SK-N-SH treated with all-trans-retinoic acid at 6 μM for 48 hours (cell line): ENCODE measurements at regions not wholly inside any gene's neighbourhood (a gene's known extent, or its start where the extent isn't known, plus 50 kb on each side); places are given as distances from the start of the nearest gene placed in this dataset.

Experiments used
- ATAC-seq: fragments of 200-7000 bp; cut with Tn5 transposase; 3 replicates; pipeline ENCODE4 v1.9.1; 2020; ENCODE audit warnings: mild to moderate bottlenecking, moderate library complexity
- BACH2 ChIP-seq: fragments of 250-450 bp; sonication (Bioruptor Pico); IDR thresholded peaks from 2 replicates; pipeline ENCODE4 v1.9.0; 2021; ENCODE audit warnings: mild to moderate bottlenecking, borderline replicate concordance
- ZC3H10 ChIP-seq: fragments of 250-450 bp; sonication (Bioruptor Pico); IDR thresholded peaks from 2 replicates; pipeline ENCODE4 v1.5.1; 2021; ENCODE audit warnings: mild to moderate bottlenecking, moderate library complexity

DNA sequence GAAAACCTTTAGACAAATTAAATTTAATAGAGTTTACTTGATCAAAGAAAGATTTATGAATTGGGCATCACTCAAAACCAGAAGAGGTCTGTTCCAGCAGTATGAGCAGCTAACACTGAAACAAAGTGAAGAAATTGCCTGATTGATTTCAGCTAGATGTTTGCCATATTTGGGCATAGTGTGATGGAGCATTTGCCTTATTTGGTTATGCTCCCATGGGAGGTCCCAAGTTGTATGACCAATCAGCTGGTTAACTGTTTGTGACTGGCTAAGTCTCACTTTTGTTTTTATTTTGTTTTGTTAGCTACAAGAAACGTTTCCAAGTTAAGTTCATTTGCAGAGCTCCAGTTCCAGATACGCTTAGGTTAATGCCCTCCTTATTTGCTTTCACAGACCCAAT is 53.3 kb upstream of the LMNB1 start:
- no peak for ATAC-seq
- TF ChIP-seq ZC3H10 (CRISPR knock-in tag) (no peak), BACH2 (CRISPR knock-in tag) (no peak)
